OCI-LY3 (cell line): ENCODE measurements at regions not wholly inside any gene's neighbourhood (a gene's known extent, or its start where the extent isn't known, plus 50 kb on each side); places are given as distances from the start of the nearest gene placed in this dataset.

Experiments used
- H2AFZ ChIP-seq: fragments of 200-600, 300-600 bp; shearing (Covaris generic); 2 replicates; pipeline ENCODE4 v1.6.0; 2014; ENCODE audit warnings: antibody characterized with exemption, low read depth, low read length
- H3K27ac ChIP-seq: fragments of 200-600, 300-600 bp; sonication (generic); 2 replicates; pipeline ENCODE4 v1.5.1; 2014; ENCODE audit warnings: mild to moderate bottlenecking, low read length, moderate library complexity, mixed read lengths
- H3K27me3 ChIP-seq: fragments of 200-600, 300-600 bp; sonication (generic); 2 replicates; pipeline ENCODE4 v1.6.1; 2014; ENCODE audit warnings: low read depth, low read length, mixed read lengths
- H3K36me3 ChIP-seq: fragments of 200-600, 300-600 bp; sonication (generic); replicated peaks from 2 replicates; pipeline ENCODE3; 2014; ENCODE audit warnings: low read depth, low read length, mixed read lengths
- H3K4me1 ChIP-seq: fragments of 300-600, 200-600 bp; sonication (generic); 2 replicates; pipeline ENCODE4 v1.6.1; 2014; ENCODE audit warnings: low read length, mixed read lengths
- H3K4me2 ChIP-seq: fragments of 200-600, 300-600 bp; sonication (generic); 2 replicates; pipeline ENCODE4 v1.6.1; 2014; ENCODE audit warnings: low read length, mixed read lengths
- H3K4me3 ChIP-seq: fragments of 300-600, 200-600 bp; sonication (generic); 2 replicates; pipeline ENCODE4 v1.5.1; 2014; ENCODE audit warnings: antibody characterized with exemption, mild to moderate bottlenecking, low read length, moderate library complexity
- H3K79me2 ChIP-seq: fragments of 300-600, 200-600 bp; shearing (Covaris generic); 2 replicates; pipeline ENCODE4 v1.6.1; 2014; ENCODE audit warnings: mild to moderate bottlenecking, low read length, mixed read lengths
- H3K9ac ChIP-seq: fragments of 300-600, 200-600 bp; shearing (Covaris generic); 2 replicates; pipeline ENCODE4 v1.6.0; 2014; ENCODE audit warnings: mild to moderate bottlenecking, low read length, moderate library complexity
- H3K9me3 ChIP-seq: fragments of 200-600, 300-600 bp; shearing (Covaris generic); 2 replicates; pipeline ENCODE4 v1.6.1; 2014; ENCODE audit warnings: low read length, mixed read lengths; ENCODE audit not compliant: insufficient read depth
- H4K20me1 ChIP-seq: fragments of 200-600, 300-600 bp; sonication (generic); 2 replicates; pipeline ENCODE4 v1.6.1; 2016; ENCODE audit warnings: low read length, mixed read lengths; ENCODE audit not compliant: insufficient read depth
- EZH2phosphoT487 ChIP-seq: fragments of 200-600 bp; shearing (Covaris generic); IDR thresholded peaks from 2 replicates; pipeline ENCODE4 v1.6.1; 2018; ENCODE audit warnings: antibody characterized with exemption, mixed run types, low read depth
- TF ChIP-seq, protein P1 (sequence below): fragments of 200-600, 300-600 bp; sonication (generic); IDR thresholded peaks from 2 replicates; pipeline ENCODE4 v1.5.1; 2014; ENCODE audit warnings: antibody characterized with exemption, low read length, low read depth

DNA sequence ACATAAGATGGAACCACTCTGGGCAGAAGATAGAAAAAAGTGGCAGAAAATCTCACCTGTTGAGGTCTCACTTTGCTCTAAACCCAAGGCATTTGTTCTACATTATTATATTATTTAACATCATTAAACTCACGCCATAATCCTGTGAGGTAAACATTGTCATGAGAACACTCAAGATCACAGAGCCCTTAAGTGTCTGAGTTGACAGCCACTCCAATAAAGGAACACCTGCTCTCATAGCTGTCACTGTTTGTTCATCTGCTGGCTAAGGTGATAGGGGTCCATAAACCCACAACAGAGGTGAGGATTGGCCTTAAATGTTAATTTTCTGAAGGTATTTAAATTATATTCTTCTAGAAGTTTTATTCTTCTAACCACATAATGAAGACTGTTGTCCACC, 439.7 kb downstream of the RIT2 start:
- no peak overlapping the region for H3K9ac ChIP-seq
- no peaks in the 10 kb centered on the region for H3K36me3 ChIP-seq
- H4K20me1 ChIP-seq: no peaks in the 10 kb centered on the region
- no peak overlapping the region for H3K27ac ChIP-seq
- TF ChIP-seq EZH2phosphoT487: no peak
- TF ChIP-seq, protein P1, sequence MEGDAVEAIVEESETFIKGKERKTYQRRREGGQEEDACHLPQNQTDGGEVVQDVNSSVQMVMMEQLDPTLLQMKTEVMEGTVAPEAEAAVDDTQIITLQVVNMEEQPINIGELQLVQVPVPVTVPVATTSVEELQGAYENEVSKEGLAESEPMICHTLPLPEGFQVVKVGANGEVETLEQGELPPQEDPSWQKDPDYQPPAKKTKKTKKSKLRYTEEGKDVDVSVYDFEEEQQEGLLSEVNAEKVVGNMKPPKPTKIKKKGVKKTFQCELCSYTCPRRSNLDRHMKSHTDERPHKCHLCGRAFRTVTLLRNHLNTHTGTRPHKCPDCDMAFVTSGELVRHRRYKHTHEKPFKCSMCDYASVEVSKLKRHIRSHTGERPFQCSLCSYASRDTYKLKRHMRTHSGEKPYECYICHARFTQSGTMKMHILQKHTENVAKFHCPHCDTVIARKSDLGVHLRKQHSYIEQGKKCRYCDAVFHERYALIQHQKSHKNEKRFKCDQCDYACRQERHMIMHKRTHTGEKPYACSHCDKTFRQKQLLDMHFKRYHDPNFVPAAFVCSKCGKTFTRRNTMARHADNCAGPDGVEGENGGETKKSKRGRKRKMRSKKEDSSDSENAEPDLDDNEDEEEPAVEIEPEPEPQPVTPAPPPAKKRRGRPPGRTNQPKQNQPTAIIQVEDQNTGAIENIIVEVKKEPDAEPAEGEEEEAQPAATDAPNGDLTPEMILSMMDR: no peak
- H3K4me3 ChIP-seq: no peak overlapping the region
- no peak overlapping the region for H3K4me2 ChIP-seq
- no peaks in the 10 kb centered on the region for H3K79me2 ChIP-seq
- H3K27me3 ChIP-seq: no peaks in the 10 kb centered on the region
- H2AFZ ChIP-seq: no peak overlapping the region
- H3K4me1 ChIP-seq: no peaks in the 10 kb centered on the region
- H3K9me3 ChIP-seq: no peaks in the 10 kb centered on the region

DNA sequence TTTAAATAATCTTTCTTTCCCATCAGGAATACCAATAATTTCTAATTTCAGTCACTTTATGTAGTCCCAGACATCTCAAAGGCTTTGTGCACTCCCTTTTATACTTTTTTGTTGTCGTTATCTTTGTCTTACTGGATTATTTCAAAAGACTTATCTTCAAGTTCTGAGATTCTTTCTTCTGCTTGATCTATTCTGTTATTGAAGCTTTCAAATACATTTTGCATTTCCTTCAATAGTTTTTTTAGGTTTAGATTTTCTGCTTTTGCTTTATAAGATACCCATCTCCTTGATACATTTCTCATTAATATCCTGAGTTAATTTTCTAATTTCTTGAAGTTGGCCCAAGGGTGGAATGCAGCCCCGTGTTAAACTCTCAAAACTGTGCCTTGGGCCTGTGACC, 432.4 kb downstream of the RIT2 start:
- Histone ChIP-seq H3K27me3 (no peaks in the 10 kb centered on the region), H3K27ac (no peak overlapping the region), H4K20me1 (no peaks in the 10 kb centered on the region), H3K4me3 (no peak overlapping the region), H3K9me3 (peaks cover 30% of the 10 kb centered on the region), H2AFZ (no peak overlapping the region), H3K4me2 (no peak overlapping the region), H3K9ac (no peak overlapping the region), H3K4me1 (no peaks in the 10 kb centered on the region), H3K79me2 (no peaks in the 10 kb centered on the region), H3K36me3 (peaks cover 5% of the 10 kb centered on the region)
- no peak for TF ChIP-seq EZH2phosphoT487
- TF ChIP-seq, protein P1: no peak

DNA sequence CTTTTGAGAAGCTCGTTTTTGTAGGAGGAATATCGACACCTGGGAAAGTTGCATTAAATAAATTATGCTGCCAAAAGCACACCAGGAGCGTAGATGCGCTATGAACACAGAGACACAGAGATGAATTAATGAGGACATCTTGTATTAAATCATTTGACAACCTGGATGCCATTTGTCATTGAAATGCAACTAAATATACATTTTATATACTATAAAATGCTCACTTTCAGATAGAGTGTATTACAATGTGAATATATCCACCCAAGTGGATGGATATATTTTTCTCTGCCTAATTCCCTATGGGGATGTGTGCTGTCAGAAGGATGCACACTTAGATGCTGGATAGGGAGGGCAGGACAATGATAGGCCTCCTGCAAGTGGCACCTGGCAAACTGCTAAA, 426.2 kb downstream of the RIT2 start:
- Histone ChIP-seq H3K36me3 (no peaks in the 10 kb centered on the region), H4K20me1 (no peaks in the 10 kb centered on the region), H3K4me3 (no peak overlapping the region), H2AFZ (no peak overlapping the region), H3K9ac (no peak overlapping the region), H3K4me1 (no peaks in the 10 kb centered on the region), H3K27me3 (no peaks in the 10 kb centered on the region), H3K79me2 (no peaks in the 10 kb centered on the region), H3K4me2 (no peak overlapping the region), H3K9me3 (0 out of 2 replicates have a peak, but pooled peaks cover 4% of the 10 kb centered on the region), H3K27ac (no peak overlapping the region)
- TF ChIP-seq, protein P1: no peak
- no peak for TF ChIP-seq EZH2phosphoT487
